Gastrocnemius medialis (tissue), 4 donors: ENCODE measurements at regions not wholly inside any gene's neighbourhood (a gene's known extent, or its start where the extent isn't known, plus 50 kb on each side); places are given as distances from the start of the nearest gene placed in this dataset.

Experiments used
- POLR2A ChIP-seq, 2 donors: fragments of 450-650 bp; IDR thresholded peaks; one replicate each; pipeline ENCODE4 v1.6.1; 2017; ENCODE audit warnings: antibody characterized with exemption in 2 of 2, mild to moderate bottlenecking in 2 of 2, moderate library complexity in 2 of 2
- TF ChIP-seq, protein P1 (sequence below), 5 experiments: fragments of 450-650 bp in 3 of 5; fragments of 200-600 bp in 2 of 5; sonication (generic) in 2 of 5; IDR thresholded peaks in 4 of 5; conservative IDR thresholded peaks in 1 of 5; 1 replicate in 4 of 5; 2 replicates in 1 of 5; pipeline ENCODE4 v1.5.1; 2016 to 2019; ENCODE audit warnings: antibody characterized with exemption in 5 of 5, mild to moderate bottlenecking in 3 of 5, moderate library complexity in 3 of 5

DNA sequence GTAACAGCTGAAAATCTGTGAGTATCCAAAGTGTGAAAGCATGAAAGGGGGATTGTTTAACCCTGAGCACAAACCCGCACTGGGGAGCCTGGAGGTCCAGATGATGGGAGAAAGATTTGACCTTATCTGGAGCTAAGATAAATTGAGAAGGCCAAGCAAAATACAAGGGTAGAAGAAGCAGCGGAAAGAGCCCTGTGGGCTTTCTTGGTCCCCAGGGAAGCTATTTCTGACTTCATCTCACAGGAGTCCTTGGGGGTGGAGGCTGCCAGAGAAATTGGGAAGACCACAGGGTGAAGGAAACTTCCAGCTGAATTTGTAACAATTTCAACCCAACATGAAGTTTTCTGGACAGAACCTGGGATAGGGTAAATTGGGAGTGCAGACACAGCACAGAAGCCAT is 476.9 kb downstream of the MMUT start:
- TF ChIP-seq, protein P1, sequence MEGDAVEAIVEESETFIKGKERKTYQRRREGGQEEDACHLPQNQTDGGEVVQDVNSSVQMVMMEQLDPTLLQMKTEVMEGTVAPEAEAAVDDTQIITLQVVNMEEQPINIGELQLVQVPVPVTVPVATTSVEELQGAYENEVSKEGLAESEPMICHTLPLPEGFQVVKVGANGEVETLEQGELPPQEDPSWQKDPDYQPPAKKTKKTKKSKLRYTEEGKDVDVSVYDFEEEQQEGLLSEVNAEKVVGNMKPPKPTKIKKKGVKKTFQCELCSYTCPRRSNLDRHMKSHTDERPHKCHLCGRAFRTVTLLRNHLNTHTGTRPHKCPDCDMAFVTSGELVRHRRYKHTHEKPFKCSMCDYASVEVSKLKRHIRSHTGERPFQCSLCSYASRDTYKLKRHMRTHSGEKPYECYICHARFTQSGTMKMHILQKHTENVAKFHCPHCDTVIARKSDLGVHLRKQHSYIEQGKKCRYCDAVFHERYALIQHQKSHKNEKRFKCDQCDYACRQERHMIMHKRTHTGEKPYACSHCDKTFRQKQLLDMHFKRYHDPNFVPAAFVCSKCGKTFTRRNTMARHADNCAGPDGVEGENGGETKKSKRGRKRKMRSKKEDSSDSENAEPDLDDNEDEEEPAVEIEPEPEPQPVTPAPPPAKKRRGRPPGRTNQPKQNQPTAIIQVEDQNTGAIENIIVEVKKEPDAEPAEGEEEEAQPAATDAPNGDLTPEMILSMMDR (IDR thresholded peaks at IDR 0.05 in 4 of 5, conservative IDR thresholded peaks at IDR 0.05 in 1 of 5): no peak
- no peak for TF ChIP-seq POLR2A (IDR thresholded peaks at IDR 0.05)
